GM12865 (cell line): ENCODE measurements at regions not wholly inside any gene's neighbourhood (a gene's known extent, or its start where the extent isn't known, plus 50 kb on each side); places are given as distances from the start of the nearest gene placed in this dataset.
A peak's percentile ranks its signal among the peaks of the same experiment; 100 is the strongest.

Experiments used
- DNase-seq: peaks from one replicate; pipeline ENCODE4 v3.0.0; 2010; ENCODE audit warnings: low read depth
- H3K4me3 ChIP-seq: 2 replicates; pipeline ENCODE4 v1.5.1; 2011; ENCODE audit warnings: mild to moderate bottlenecking, low read depth, low read length, control low read depth
- TF ChIP-seq, protein P1 (sequence below): IDR thresholded peaks from 2 replicates; pipeline ENCODE4 v1.5.1; 2011; ENCODE audit warnings: low read length, control low read depth, low read depth, inconsistent platforms; ENCODE audit not compliant: insufficient read depth; ENCODE audit errors: missing control alignments

DNA sequence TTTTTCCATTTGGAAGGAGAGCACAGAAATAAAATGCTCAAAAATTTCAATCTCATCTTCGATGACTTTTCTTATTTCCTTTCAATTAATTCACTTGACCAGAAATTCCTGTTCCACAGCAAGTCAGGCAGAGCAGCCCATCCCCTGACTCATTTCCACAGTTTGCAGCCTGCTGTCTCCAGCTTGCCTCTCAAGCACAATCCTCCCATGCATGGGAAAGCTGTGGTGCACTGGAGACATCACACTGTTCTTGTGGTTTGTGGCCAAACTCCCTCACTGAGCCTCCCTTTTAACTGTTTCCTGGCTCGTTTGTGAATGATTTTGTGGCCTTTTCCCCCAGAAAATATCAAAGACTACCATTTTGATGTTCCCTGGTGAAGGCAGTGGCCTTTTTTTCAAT, 114.0 kb upstream of the ENPEP start:
- TF ChIP-seq, protein P1, sequence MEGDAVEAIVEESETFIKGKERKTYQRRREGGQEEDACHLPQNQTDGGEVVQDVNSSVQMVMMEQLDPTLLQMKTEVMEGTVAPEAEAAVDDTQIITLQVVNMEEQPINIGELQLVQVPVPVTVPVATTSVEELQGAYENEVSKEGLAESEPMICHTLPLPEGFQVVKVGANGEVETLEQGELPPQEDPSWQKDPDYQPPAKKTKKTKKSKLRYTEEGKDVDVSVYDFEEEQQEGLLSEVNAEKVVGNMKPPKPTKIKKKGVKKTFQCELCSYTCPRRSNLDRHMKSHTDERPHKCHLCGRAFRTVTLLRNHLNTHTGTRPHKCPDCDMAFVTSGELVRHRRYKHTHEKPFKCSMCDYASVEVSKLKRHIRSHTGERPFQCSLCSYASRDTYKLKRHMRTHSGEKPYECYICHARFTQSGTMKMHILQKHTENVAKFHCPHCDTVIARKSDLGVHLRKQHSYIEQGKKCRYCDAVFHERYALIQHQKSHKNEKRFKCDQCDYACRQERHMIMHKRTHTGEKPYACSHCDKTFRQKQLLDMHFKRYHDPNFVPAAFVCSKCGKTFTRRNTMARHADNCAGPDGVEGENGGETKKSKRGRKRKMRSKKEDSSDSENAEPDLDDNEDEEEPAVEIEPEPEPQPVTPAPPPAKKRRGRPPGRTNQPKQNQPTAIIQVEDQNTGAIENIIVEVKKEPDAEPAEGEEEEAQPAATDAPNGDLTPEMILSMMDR = no peak
- no peak overlapping the region for H3K4me3 ChIP-seq
- peak; percentile 22 for DNase-seq

- TF ChIP-seq, protein P1 = no peak
- no peak for DNase-seq
- H3K4me3 ChIP-seq = no peak overlapping the region
Measured at GRCh38 chr4:110359076-110359475, 116.9 kb upstream of the ENPEP start.

GRCh38 chr4:110357521-110357920, 118.4 kb upstream of the ENPEP start:
- TF ChIP-seq, protein P1 = no peak
- no peak for DNase-seq
- no peak overlapping the region for H3K4me3 ChIP-seq

GRCh38 chr4:110354460-110354859, 121.5 kb upstream of the ENPEP start:
- TF ChIP-seq, protein P1 = no peak
- DNase-seq = no peak
- no peak overlapping the region for H3K4me3 ChIP-seq

GRCh38 chr4:110352670-110353442, 123.1 kb upstream of the ENPEP start:
- H3K4me3 ChIP-seq = no peak overlapping the region
- no peak for DNase-seq
- TF ChIP-seq, protein P1 = no peak

- TF ChIP-seq, protein P1 = no peak
- no peak overlapping the region for H3K4me3 ChIP-seq
- no peak for DNase-seq
Measured at GRCh38 chr4:110348711-110349383, 127.1 kb upstream of the ENPEP start.

- TF ChIP-seq, protein P1 = no peak
Measured at GRCh38 chr4:110347805-110348204, 128.2 kb upstream of the ENPEP start.

More at GRCh38 chr4:110347805-110348204, 128.2 kb upstream of the ENPEP start:
- DNase-seq = no peak
- no peak overlapping the region for H3K4me3 ChIP-seq
